ENCODE measurements at regions not wholly inside any gene's neighbourhood (a gene's known extent, or its start where the extent isn't known, plus 50 kb on each side); places are given as distances from the start of the nearest gene placed in this dataset.
A peak's percentile ranks its signal among the peaks of the same experiment; 100 is the strongest.
"Not testable (repeated sequence)": the region's sequence is repeated elsewhere in the genome, so short reads cannot be mapped to it uniquely, and the experiment has no call there.

GRCh38 chr3:34035775-34036174 lies 237.3 kb downstream of the PDCD6IP start:
- no peak for TF ChIP-seq POLR2A (IDR thresholded peaks at IDR 0.05; ENCODE audit: low read depth, low read length)
- no peak for TF ChIP-seq POLR2AphosphoS5 (IDR thresholded peaks at IDR 0.05; ENCODE audit: low read depth, low read length)
- TF ChIP-seq TAF1 (IDR thresholded peaks at IDR 0.05; ENCODE audit: borderline replicate concordance, low read depth, low read length) = no peak
- no peak for FAIRE-seq
- DNase-seq (ENCODE audit: insufficient read length) = no peak

GRCh38 chr3:34037260-34037659 lies 238.8 kb downstream of the PDCD6IP start:
- DNase-seq (ENCODE audit: insufficient read length) (no peak), FAIRE-seq (no peak)
- TF ChIP-seq TAF1 (IDR thresholded peaks at IDR 0.05; ENCODE audit: borderline replicate concordance, low read depth, low read length) = no peak
- no peak for TF ChIP-seq POLR2A (IDR thresholded peaks at IDR 0.05; ENCODE audit: low read depth, low read length)
- TF ChIP-seq POLR2AphosphoS5 (IDR thresholded peaks at IDR 0.05; ENCODE audit: low read depth, low read length) = no peak

DNA sequence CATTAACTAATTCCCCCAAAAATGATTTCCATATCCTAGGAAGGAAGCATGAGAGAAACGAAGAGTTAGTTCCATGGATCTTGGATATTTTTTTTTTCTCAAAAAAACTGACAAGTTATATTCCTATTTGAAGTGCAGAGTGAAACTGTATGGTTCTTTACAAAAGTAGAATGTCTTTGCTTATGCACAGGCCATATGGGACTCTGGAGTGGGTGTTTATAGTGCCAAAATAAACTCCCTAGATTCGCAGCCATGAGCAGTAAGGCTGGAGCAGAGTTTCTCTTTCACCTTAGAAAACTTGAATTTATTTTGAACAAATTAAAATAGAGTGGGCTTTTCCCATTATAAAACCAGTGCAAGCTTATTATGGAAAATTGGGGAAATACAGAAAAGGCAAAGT lies 239.7 kb downstream of the PDCD6IP start:
- FAIRE-seq (no peak), DNase-seq (ENCODE audit: insufficient read length) (no peak)
- TF ChIP-seq POLR2A (IDR thresholded peaks at IDR 0.05; ENCODE audit: low read depth, low read length) (no peak), POLR2AphosphoS5 (IDR thresholded peaks at IDR 0.05; ENCODE audit: low read depth, low read length) (no peak), TAF1 (IDR thresholded peaks at IDR 0.05; ENCODE audit: borderline replicate concordance, low read depth, low read length) (no peak)

DNA sequence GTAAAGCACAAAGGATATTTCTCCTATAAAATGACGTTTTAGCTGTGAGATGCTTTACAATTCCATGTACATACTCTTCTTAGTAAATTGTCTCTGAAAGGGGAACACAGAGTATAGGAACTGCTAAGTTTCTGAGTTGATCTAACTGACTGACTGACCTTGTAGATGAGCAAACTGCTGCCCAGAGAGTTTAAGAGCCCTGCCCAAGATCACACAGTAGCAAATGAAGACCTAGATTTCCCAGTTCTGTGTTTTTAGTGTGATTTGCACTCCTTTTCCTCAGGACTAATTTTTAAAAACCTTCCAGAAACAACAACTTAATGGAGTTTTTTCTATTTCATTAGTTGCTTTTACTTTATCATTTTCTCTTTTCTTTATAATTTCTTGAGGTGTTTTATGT lies 247.7 kb downstream of the PDCD6IP start:
- TF ChIP-seq POLR2A (IDR thresholded peaks at IDR 0.05; ENCODE audit: low read depth, low read length) (no peak), POLR2AphosphoS5 (IDR thresholded peaks at IDR 0.05; ENCODE audit: low read depth, low read length) (no peak), TAF1 (IDR thresholded peaks at IDR 0.05; ENCODE audit: borderline replicate concordance, low read depth, low read length) (no peak)
- peak; percentile 33 for FAIRE-seq

DNA sequence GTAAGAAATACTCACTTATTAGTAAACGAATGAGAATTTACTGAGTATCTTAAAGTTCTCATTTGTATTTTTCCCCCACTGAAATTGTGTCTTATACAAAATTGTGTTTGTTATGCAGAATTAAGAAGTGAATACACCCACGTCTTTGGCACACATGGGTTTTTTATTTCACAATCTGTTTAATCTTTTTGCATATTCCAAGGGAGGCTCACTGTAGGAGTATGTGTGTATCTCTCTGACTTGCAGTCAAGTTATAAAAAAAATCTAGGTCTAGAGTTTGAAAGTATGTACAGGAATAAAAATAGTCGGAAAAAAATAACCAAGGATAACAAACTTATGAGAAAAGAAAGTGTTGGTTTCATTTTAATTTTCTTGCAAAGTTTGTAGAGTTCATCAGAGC lies 255.2 kb downstream of the PDCD6IP start:
- DNase-seq (ENCODE audit: insufficient read length) = no peak
- TF ChIP-seq TAF1 (IDR thresholded peaks at IDR 0.05; ENCODE audit: borderline replicate concordance, low read depth, low read length) (no peak), POLR2A (IDR thresholded peaks at IDR 0.05; ENCODE audit: low read depth, low read length) (no peak), POLR2AphosphoS5 (IDR thresholded peaks at IDR 0.05; ENCODE audit: low read depth, low read length) (no peak)
- FAIRE-seq = no peak

More for the DNA sequence above, 247.7 kb downstream of the PDCD6IP start:
- DNase-seq (ENCODE audit: insufficient read length) = no peak

DNA sequence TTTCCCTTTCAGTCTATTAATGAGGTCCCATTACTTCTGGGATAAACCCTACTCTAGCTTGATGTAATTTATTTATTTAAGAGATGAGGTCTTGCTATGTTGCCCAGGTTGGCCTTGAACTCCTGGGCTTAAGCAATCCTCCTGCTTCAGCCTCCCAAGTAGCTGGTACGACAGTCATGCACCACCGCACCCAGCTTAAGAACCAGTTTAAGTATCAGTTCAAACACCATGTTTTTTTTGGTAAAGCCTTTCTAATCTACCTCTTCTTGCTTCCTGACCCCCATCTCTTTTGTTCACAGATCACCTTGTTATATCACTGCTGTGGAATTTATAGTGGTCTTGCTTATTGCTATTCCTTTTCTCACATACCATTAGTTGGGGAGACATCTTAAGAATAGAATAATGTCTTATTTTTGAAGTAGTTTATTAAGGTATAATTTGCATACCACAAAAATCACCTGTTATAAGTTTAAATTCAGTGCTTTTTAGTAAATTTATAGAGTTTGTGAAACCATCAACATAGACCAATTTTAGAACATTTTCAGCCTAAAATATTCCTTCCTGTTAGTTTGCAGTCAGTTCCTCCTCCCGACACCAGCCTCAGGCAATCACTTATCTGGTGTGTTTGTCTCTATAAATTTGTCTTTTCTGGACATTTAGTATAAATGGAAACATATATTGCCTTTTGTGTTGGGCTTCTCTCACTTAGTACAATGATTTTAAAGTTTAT lies 257.9 kb downstream of the PDCD6IP start:
- FAIRE-seq = peak; percentile 75
- no peak for TF ChIP-seq POLR2AphosphoS5 (IDR thresholded peaks at IDR 0.05; ENCODE audit: low read depth, low read length)
- no peak for TF ChIP-seq POLR2A (IDR thresholded peaks at IDR 0.05; ENCODE audit: low read depth, low read length)
- TF ChIP-seq TAF1 (IDR thresholded peaks at IDR 0.05; ENCODE audit: borderline replicate concordance, low read depth, low read length) = no peak
- DNase-seq (ENCODE audit: insufficient read length) = no peak

DNA sequence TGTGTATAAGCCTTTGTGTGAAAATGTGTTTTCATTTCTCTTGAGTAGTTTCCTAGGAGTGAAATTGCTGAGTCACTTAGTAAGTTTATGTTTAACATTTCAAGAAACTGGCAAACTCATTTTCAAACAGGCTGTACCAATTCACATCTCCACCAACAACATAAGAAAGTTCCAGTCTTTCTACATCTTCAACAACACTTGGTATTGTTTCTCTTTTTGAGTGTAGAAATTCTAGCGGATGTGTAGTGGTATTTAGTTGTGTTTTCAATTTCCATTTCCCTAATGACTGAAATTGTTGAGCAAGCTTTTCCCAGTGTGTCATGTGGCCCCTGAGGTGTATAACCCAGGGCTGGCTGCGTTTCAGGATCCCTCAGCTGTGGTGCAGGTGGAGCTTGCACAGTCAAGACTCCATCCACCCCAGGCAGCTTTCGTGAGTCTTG lies 258.5 kb downstream of the PDCD6IP start:
- DNase-seq (ENCODE audit: insufficient read length) (no peak), FAIRE-seq (peak; percentile 98)
- TF ChIP-seq TAF1 (IDR thresholded peaks at IDR 0.05; ENCODE audit: borderline replicate concordance, low read depth, low read length) = no peak
- TF ChIP-seq POLR2A (IDR thresholded peaks at IDR 0.05; ENCODE audit: low read depth, low read length) = no peak
- TF ChIP-seq POLR2AphosphoS5 (IDR thresholded peaks at IDR 0.05; ENCODE audit: low read depth, low read length) = no peak

DNA sequence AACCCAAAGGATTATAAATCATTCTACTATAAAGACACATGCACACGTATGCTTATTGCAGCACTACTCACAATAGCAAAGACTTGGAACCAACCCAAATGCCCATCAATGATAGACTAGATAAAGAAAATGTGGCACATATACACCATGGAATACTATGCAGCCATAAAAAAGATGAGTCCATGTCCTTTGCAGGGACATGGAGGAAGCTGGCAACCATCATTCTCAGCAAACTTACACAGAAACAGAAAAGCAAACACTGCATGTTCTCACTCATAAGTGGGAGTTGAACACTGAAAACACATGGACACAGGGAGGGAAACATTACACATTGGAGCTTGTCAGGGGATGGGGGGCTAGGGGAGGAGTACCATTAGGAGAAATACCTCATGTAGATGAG lies 262.6 kb downstream of the PDCD6IP start:
- DNase-seq (ENCODE audit: insufficient read length); FAIRE-seq: not testable (repeated sequence)

DNA sequence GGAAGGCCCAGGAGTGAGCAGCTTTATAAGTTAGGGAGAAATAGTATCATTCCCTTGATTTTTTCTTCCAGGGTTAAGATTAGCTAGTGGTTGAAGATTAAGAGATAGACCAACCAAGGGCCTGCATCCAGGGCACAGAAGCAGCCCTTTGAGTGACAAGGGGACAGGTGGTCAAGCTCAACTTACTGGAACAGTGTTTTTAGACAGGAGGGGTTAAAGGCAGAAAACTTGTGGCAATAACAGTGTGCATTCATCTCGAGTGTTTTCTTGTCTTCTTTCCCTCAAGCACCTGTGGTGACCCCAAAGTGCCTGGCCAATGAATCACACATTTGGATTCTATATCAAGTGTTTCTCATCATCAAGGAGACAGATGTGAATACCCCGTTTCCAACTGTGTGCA lies 267.5 kb downstream of the PDCD6IP start:
- no peak for DNase-seq (ENCODE audit: insufficient read length)
- no peak for TF ChIP-seq POLR2A (IDR thresholded peaks at IDR 0.05; ENCODE audit: low read depth, low read length)
- no peak for TF ChIP-seq POLR2AphosphoS5 (IDR thresholded peaks at IDR 0.05; ENCODE audit: low read depth, low read length)
- no peak for TF ChIP-seq TAF1 (IDR thresholded peaks at IDR 0.05; ENCODE audit: borderline replicate concordance, low read depth, low read length)
- no peak for FAIRE-seq

GRCh38 chr3:34066328-34066727 lies 267.9 kb downstream of the PDCD6IP start:
- FAIRE-seq = no peak
- DNase-seq (ENCODE audit: insufficient read length) = no peak
- TF ChIP-seq TAF1 (IDR thresholded peaks at IDR 0.05; ENCODE audit: borderline replicate concordance, low read depth, low read length) (no peak), POLR2AphosphoS5 (IDR thresholded peaks at IDR 0.05; ENCODE audit: low read depth, low read length) (no peak), POLR2A (IDR thresholded peaks at IDR 0.05; ENCODE audit: low read depth, low read length) (no peak)

- TF ChIP-seq POLR2AphosphoS5 (IDR thresholded peaks at IDR 0.05; ENCODE audit: low read depth, low read length) = no peak
- no peak for TF ChIP-seq POLR2A (IDR thresholded peaks at IDR 0.05; ENCODE audit: low read depth, low read length)
- TF ChIP-seq TAF1 (IDR thresholded peaks at IDR 0.05; ENCODE audit: borderline replicate concordance, low read depth, low read length) = no peak
- no peak for DNase-seq (ENCODE audit: insufficient read length)
- no peak for FAIRE-seq
Observed at GRCh38 chr3:34066999-34067398, 268.6 kb downstream of the PDCD6IP start.

DNA sequence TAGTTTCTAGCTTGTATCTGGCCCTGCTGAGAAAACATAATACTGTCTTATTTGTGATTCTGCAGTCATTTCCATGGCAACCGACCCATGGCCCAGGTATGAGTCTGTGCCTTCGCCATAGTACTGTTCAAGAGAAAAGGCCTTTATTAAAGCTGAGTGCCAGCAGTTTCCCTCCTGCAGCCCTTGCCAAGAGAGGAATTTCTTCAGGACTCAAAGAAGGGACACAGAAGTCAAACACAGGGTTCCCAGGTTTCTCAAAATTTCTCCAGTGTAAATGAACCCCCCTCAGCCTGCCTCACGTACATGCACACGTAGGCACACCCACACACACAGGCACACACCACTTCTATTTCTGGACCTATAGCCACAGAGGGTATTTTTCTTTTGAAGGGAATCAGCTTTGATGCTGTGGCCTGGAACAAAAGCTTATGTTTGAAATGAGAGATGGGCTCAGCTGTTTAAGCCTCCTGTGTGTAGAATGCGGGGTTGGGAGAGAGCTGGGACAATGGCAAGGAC lies 269.2 kb downstream of the PDCD6IP start:
- FAIRE-seq = peak; percentile 62
- TF ChIP-seq POLR2A (IDR thresholded peaks at IDR 0.05; ENCODE audit: low read depth, low read length) (no peak), POLR2AphosphoS5 (IDR thresholded peaks at IDR 0.05; ENCODE audit: low read depth, low read length) (no peak), TAF1 (IDR thresholded peaks at IDR 0.05; ENCODE audit: borderline replicate concordance, low read depth, low read length) (no peak)
- no peak for DNase-seq (ENCODE audit: insufficient read length)

Data from GM12892 (cell line).